Activated gamma-delta T cell treated with Interleukin-2 at 50 U/mL for 16 hours (primary cell): ENCODE measurements at regions not wholly inside any gene's neighbourhood (a gene's known extent, or its start where the extent isn't known, plus 50 kb on each side); places are given as distances from the start of the nearest gene placed in this dataset.
"Not testable (repeated sequence)": the region's sequence is repeated elsewhere in the genome, so short reads cannot be mapped to it uniquely, and the experiment has no call there.

Source experiments
- DNase-seq: peaks from one replicate; pipeline ENCODE4 v3.0.0-alpha.2; 2020

DNA sequence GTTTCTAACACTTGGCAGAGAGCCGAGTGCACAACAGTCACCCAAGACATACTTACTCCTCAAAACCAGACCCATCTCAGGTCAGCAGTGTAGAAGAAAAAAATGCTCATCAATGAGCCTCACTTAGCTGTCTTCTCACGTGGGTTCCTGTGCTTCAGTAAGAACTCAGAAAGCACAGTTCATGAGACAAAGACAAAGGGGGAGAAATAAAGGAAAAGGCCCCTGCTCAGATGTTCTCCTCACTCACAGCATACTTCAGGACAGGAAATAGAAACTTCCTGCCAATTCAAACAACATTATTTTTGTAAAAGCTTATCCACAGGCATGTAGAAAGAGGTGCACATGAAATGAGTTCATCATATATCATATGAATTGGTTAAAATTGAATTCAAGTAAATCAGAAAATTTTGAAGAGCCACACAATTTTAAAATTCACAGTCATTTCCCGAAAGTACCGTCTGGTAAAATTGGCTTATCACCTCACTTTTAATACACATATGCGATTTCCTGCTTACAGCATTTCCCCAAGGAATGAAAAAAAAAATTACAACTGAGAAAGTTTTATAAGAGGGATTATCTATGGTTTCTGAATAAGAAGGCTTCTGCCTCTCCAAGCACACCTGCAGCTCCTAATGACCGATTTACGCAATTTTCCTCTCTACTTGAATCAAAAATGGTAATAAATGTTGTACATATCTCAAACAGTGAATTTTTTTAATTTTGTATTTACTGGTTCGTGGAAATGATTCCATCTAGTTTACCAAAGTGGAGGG, 328.3 kb downstream of the TMEM167A start:
- DNase-seq = no peak

DNA sequence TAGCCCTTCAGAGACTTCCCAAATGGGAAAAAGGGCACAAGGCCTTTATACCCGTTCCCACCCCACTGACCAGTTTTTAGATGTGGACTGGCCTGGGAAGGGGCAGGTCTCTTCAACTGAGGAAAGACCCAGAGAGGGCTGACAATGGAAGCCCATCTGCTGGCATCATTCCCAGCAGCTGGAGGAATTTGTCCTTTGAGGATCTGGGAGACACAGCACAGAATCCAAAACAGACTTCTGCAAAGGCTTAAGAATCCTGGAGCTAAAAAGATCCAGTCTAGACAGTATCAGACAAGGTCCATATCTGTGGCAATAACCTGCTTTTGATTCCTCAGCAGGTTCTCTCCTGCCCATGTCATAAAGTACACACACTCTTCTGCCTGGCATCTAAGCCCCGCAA, 329.2 kb downstream of the TMEM167A start:
- no peak for DNase-seq

DNA sequence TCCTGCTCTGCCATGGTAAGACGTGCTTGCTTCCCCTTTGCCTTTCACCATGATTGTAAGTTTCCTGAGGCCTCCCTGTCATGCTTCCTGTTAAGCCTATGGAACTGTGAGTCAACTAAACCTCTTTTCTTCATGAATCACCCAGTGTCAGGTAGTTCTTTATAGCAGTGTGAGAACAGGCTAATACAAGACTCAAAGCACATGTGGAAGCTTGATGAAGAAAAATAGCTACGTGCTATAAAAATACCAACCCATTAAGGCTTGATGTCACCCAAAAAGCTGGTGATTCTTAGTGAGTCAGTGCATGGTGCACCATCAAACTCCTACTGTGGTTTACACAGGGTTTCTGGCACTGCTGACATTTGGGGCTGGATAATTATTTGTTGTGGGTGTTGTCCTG, 332.2 kb downstream of the TMEM167A start:
- no peak for DNase-seq

DNA sequence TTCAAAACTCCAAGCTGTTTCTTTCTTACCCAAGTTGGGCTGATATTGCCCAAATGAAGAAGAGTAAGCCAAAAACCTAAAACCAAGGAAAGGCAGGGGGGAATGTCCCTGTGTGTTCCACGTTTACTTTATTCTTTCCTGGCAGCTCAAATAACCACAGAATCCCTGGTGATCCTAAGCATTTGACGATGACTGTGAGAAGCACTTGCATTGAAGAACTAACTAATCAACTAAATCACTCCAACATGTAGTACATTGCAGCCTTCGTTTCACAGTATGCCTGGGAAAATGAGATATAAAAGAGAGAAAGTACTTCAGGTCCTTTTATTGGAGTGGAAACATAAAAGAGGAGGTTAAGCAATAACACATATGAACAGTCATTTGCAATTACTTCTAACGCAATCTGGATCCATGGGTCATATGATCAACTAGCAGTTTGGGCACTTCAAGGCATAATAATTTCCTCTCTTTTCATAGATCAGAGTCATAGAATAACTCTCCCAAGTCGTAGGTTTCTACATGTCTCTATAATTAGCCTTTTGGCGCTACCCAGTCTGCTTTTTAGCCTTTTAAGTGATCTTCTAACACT, 338.4 kb downstream of the TMEM167A start:
- no peak for DNase-seq

DNA sequence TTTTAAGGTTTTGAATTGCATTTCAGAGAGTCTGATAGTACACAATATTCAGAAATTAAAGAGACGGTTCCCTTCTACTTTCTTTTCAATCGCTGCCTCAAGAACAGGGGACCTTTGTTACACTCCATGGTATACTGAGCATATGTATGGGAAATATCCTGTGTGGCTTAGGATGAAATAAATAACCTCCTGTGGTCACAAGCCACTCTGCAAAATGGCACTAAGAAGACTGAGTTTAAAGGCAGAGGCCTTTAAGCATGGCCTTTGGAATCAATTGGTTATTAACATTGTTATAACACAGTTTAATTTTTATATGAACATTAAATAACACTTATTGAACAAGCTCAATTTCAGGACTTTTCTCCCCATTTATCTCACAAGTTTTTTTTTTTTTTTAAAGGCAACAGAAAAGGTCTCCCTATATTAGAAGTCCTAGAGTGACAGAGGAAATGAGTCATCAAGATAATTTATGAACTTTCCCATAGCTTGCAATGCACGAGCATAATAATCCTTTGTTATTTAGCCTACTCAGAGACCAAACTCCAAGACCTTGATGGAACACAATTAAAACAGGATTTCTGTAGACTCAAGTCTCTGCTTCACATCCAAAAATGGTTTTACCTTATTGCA, 341.9 kb downstream of the TMEM167A start:
- DNase-seq = no peak

DNA sequence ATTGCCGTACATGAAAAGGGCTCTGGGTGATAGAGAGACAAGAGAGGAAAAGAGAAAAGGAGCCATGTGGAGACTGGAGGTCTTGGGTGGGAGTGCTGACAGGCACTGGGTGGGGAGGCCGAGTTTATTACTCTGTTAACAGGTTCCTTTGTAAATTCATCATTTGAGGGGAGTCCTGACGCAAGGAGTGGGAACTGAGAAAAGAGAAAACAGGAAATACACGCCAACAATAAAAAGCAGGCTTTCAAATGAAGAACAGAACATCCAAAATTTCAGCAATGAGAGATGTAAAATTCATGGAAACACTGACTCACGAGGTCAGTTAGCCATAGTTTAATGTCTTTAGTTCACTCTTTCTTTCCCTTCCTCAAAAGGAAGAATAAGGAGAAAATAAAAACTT, 342.8 kb downstream of the TMEM167A start:
- no peak for DNase-seq

DNA sequence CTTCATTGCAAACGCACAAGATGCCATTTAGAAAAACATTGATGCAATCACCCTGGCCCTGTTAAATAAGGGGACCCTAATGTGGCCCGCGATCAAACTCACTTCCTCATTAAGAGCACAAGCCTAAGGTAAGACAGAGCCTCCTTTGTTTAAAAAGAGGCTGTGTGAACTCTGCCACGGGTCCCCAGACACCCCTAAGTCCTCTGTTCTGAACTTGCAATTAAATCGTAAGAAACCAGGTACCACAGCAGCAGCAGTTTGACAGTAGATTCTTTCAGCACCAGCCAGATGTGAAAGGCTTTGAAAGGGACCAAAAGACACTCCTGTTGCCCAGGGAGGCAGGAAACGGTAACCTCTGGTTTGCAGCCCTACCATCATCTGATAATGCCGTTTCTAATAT, 346.3 kb downstream of the TMEM167A start:
- no peak for DNase-seq

DNA sequence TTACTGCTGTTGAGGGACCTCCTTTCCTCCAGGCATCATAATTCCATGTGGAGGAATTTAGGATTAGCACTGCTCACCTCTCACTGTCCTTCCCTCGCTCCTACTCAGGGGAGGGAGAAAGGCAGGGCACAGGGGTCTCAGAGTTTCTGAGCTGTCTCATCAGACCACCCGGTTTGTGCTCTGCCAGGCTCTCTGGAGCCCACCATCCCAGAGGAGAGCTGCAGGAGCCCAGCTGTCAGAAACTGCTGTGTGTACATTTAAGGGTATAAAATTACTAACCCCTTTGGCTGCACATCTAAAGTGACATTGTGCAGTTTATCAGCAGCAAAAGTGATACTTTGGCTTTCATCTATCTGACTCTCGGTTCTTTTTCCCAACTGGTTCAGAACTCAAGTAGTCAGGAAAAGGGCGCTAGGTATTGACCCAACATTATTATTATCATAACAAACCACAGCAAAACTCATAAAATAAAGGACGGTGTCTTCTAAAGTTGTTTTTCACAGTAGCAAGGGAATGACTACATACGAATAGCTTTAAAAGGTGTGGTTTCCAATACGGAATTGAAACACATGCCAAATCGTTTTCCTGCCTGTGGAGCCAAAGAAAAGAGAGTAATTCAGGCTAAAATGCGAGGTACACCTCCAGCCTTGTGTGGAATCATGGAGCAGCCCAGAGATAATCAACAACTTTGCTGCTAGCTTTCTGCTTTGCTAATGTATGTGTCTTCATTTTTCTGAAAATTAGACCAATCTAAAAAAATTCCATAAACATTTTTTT, 348.1 kb downstream of the TMEM167A start:
- DNase-seq = no peak

DNA sequence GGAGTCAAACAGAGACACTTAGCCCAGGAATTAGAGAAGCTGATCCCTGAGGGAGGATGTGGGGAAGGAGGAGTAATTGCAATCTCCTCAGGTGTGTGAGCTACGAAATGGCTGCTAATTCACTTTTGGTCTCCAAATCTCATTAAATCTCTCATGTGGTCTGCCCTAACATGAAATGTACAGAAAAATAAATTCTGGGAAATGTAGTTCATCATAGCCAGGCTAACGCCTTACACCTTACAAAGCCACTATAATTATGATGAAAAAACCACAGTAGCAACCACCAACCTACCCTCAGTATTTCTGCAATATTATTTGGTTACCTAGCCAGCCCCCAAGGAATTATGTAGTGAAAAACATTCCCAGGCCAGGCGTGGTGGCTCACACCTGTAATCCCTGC, 354.0 kb downstream of the TMEM167A start:
- no peak for DNase-seq

DNA sequence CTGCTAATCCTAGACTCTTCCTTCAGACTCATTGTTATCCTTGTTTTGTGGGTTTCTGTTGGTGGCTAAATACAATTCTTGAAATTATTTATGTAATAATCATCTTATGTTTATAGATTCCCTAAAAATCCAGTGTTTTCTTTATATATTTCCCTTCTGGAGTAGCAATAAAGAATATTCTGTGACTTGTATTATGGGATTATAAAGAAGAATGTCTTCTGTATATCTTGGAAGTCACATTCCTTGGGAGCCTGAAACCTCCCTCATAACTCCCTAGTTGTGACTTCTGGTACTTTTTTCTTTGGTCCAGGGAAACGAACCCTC, 356.1 kb downstream of the TMEM167A start:
- DNase-seq = no peak

DNA sequence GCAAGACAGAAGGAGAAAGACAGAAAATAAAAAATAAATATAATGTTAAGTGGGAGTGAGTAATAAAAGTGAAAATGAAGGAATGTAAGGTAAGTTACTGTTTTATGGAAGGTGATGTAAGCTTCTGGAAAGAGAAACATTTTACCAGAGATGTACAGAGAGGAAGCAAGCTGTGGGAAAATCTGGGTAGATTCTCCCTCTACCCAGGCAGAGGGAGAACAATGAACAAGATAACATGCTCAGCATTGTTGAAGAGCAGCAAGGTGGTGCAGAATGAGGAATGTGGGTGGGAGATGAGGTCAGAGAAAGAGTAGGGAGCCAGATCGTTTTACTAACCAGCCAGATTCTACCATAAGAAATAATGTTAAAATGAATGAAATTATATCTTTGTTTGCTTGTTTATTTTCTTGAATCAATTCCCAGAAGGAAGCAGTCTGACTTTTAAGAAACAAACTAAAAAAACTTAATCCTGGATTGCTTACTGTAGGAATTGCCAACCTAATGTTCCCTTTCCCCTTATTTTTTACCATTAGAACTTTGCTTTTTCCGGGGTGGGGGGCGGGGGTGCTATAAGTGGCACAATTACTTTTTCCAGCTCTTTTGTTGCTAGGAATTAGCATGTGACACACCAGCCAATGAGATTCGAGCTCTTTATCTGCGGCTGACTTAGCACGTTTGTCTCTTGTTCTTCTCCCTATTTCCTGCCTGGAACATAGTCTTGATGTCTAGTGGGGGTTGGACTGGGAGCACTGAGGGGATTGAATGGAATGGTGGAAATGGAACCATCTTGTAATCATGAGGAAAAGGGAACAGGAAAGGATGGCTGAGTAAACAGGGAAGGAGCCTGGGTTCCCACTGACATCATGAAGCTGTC, 356.7 kb downstream of the TMEM167A start:
- DNase-seq = no peak

DNA sequence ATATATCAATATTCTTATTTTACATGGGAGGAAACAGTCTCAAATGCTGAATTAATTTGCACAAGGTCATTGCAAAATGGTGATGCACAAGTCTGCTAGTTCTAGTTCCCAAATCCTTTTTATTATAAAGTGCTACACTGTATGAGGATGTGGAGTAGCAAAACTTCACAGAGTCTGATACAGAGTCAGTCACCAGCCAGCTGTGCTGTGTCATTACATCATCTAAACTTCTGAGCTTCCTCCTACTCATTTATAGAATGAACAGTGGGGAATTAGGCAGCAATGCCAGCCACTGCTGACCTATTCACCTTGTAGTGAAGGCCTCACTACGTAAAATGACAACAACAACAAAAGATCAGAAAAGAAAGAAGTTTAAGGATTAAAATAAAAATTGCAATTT, 357.8 kb downstream of the TMEM167A start:
- no peak for DNase-seq

DNA sequence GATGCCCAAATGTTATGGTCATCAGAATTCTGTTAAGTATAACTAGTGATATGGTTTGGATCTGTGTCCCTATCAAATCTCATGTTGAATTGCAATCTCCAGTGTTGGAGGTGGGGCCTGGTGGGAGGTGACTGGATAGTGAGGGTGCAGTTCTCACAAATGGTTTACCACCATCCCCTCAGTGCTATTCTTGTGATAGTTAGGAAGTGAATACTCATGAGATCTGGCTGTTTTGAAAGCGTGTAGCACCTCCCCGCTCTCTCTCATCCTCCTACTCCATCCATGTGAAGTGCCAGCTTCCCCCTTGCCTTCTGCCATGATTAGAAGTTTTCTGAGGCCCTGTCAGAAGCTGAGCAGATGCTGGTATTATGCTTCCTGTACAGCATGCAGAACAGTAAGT, 359.5 kb downstream of the TMEM167A start:
- no peak for DNase-seq

DNA sequence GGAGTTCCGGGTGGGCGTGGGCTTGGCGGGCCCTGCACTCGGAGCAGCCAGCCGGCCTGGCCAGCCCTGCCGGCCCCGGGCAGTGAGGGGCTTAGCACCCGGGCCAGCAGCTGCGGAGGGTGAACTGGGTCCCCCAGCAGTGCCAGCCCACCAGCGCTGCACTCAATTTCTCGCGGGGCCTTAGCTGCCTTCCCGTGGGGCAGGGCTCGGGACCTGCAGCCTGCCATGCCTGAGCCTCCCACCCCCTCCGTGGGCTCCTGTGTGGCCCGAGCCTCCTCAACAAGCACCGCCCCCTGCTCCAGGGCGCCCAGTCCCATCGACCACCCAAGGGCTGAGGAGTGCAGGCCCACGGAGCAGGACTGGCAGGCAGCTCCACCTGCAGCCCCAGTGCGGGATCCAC, 362.5 kb downstream of the TMEM167A start:
- DNase-seq = not testable (repeated sequence)

DNA sequence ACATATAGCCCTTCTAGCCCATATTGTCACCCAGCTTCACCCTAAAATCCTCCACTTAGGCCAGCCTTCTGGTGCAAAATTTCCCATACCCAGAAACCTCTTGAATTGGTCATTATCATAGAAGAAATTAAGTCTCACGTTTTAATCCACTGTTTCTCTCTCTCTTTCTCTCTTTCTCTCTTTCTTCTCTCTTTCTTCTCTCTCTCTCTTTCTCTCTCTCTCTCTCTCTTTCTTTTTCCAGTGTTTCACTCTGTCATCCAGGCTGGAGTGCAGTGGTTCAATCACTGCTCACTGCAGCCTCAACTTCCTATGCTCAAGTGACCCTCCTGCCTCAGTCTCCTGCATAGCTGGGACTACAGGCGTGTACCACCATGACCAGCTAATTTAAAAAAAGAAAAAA, 363.4 kb downstream of the TMEM167A start:
- no peak for DNase-seq

DNA sequence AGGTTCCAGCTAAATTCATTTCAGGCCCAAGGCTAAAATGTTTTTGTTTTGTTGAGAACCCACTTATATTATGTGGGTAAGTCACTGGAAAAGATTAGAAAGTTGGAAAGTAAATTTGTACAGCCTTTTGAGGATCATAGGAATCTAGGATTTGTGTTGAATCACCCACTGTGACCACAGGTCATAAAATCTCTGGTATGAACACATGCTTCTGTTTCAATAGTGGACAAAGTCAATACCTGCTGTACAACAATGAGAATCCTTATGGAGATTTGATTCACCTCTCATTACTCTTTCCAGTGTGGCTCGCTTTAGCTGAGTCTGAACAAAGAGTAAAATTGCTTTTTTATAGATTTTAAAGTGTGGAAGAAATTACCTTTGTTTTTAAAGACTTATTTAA, 369.5 kb downstream of the TMEM167A start:
- DNase-seq = no peak

DNA sequence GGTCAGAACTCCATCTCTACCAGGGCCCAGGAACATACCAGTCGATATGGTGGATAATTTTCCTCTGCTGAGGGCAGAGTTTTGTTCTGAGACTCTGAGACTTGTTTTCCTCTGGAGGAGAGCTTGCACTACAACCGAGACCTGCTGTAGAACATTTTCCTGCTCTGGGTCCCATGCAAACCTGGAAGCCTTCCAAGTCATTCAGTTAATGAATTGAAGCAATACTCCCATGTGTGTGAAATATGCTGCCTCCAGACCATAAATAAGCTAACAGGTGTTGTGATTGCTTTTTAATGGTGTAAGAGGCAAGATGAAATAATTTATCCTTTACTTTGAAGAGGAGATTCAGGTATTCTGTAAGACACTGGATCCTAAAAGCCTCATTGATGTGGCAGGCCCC, 372.8 kb downstream of the TMEM167A start:
- DNase-seq = no peak

DNA sequence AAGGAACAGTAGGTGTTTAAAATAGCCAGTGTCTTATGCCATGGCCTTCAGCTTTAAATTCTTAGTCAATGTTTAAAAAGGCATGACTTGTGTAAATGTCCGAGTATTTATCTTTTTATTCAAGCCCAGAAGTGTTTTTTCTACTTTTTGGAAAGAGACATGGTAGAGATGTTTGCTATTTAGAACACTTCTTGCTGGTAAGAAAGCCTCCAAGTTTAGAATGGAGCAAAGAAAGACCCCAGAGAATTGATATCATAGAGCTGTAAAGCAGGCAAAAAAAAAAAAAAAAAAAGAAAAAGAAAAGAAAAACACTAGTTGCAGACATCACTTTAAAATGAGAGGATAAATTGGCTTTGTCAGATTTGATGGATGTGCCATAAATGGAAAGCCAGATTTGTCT, 375.1 kb downstream of the TMEM167A start:
- DNase-seq = no peak

DNA sequence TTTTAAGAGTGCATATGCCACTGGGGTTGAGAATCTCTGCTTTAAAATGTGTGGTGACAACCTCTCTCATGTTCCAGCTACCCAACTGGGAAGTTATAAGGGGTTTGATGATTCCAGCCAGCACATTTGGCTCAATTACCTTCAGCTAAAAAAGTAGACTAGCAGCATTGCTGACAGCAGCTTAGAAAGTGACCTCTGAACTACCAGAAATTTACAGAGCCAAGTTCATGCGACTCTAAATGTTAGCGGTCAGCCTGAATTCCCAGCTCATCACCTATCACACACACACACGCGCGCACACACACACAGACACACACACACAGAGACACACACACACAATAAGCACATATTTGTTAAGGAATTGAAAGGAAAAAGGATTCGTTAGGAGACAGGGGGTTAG, 377.5 kb downstream of the TMEM167A start:
- no peak for DNase-seq

DNA sequence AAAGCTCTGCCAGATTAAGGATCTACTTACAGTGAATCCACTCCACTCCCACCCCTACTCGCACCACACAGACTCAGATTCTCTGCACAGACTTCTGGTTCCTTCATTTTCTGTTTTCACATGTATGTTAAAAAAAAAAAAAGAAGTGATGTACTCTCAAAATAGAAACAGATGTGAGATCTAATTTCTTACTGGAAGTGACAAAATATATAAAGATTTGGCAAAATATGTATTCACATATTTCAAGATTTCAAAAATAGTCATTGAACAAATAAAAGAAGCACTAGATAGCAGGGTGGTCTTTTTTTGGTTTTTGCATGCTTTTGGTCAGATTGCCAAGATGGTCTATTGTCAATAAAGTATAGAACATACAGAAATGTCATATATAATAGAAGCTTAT, 379.2 kb downstream of the TMEM167A start:
- no peak for DNase-seq

DNA sequence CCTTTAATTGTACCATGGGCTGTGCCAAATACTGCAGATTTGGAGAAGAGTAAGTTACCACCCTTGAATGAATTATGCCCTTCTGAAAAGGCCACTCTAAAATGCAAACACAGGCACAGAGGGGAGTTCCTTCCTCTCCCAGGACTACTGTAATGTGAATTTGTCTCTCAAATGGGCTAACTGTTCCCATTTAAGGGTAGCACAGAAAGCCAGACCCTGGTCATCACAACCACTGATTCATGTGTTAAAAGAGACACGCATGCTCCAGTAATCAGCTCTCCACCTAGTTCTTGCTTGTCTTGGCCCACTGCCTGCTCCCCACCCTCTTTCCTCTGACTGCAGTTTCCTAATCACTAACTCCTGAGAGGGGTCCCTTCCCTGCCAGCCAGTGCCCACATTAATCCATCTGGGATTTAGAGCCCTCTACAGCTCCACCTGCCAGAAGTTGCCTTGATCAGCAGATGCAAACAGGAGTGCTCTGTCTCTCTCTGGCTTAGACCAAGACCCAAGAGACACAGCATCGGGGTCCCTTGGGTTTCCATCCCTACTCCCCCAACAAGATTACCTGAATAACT, 382.4 kb downstream of the TMEM167A start:
- DNase-seq = no peak

DNA sequence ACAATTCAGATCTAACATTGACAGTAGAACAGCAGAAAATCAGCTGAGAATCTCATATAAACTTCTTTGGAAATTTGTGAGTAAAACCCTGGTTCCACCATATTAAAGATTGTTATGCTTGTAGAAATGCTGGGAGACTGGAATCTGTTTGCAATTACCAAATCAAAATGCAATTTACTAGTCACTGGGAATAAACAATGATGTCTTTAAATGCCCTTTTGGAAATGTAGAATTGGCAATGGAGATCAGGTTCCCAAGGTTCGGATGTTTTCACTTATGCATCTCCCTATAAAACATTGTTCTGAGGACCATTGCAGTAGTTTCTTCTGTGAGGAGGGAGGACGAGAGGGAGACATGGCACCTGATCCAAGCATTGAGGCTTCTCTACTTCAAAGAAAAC, 384.4 kb downstream of the TMEM167A start:
- no peak for DNase-seq

DNA sequence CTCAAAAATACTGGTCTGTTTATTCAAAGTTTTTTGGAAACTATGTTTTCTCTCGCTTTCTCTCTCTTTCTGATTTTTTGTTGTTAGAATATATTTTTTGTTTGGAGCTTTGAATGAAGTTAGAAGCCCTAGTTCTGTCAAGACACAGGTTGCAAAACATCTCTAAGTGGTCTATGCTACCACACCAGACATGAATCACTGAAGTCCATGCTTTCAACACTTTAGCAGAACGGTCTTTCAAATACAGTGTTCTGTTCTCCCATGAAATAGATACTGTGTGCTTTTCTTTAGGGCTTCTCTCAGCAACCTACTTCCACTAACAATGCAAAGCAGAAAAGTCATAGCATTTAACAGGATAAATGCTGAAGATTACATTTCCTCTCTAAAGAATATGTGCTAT, 392.5 kb downstream of the TMEM167A start:
- DNase-seq = no peak
